GM12874 (cell line): ENCODE measurements at regions not wholly inside any gene's neighbourhood (a gene's known extent, or its start where the extent isn't known, plus 50 kb on each side); places are given as distances from the start of the nearest gene placed in this dataset.

Source experiments
- TF ChIP-seq, protein P1 (sequence below): IDR thresholded peaks from 2 replicates; pipeline ENCODE4 v1.5.1; 2011; ENCODE audit warnings: low read depth, mild to moderate bottlenecking, control low read depth, low read length, moderate library complexity; ENCODE audit not compliant: insufficient read depth

DNA sequence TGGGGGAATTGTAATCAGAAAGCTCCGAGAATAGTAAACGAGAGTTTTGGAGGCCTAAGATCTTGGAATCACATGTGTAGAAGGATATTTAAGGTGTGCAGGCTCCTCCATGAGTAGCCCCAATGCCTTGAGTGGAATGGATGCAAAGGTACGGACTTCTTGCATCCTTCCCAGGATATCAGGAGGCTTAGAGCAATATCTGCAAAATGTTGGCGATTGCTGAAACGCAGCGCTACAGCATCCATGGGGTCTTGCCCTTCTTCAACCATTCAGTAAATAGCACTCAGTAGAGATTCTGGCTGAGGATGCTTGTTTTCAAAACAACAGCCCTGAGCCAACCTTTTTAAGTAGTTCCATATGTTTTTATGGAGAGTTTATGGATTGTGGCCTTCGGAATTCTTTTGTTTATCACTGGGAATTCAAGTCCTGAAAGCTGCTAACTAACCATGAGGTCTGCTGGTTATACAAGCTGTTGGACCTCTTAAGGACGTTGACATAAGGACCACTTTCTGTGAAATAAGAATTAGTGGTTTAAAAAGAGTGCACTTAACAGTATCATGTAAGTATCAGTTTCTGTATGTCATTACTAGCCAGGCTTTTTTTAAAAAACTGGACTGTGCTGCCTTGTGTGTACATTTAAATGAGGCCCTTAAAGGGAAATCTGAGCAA, 228.8 kb upstream of the PGRMC2 start:
- TF ChIP-seq, protein P1, sequence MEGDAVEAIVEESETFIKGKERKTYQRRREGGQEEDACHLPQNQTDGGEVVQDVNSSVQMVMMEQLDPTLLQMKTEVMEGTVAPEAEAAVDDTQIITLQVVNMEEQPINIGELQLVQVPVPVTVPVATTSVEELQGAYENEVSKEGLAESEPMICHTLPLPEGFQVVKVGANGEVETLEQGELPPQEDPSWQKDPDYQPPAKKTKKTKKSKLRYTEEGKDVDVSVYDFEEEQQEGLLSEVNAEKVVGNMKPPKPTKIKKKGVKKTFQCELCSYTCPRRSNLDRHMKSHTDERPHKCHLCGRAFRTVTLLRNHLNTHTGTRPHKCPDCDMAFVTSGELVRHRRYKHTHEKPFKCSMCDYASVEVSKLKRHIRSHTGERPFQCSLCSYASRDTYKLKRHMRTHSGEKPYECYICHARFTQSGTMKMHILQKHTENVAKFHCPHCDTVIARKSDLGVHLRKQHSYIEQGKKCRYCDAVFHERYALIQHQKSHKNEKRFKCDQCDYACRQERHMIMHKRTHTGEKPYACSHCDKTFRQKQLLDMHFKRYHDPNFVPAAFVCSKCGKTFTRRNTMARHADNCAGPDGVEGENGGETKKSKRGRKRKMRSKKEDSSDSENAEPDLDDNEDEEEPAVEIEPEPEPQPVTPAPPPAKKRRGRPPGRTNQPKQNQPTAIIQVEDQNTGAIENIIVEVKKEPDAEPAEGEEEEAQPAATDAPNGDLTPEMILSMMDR: no peak

DNA sequence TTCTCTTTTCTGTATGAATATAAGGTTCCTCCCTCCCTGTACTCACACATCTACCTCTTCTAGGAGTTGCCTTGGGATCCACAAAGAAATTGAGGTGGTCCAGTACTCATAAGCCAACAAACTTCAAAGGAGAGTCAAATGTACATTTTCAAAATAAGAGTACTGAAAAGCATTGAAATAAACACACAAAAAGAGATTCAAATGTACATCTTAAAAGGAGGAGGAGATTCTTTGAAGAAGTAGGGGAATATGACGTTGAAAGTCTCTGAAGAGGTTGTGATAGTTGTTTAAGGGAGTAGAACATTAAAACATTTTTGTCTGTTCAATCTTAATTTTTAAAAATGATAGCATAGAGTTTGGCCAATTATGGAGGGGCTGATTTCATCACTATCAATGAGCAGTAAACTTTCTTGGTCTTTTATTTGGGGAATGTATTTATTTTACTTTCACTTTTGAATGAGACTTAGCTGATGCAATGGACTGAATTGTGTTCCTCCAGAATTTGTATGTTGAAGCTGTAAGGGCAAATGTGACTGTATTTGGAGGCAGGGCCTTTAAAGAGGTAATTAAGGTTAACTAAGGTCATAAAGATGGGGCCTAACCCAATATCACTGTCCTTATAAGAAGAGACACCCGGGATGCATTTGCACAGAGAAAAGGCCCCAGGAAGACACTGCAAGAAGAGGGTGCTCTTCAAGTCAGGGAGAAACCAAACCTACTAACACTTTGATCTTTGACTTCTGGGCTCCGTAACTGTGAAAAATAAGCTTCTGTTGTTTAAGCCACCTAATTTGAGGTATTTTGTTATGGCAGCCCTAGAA, 226.3 kb upstream of the PGRMC2 start:
- TF ChIP-seq, protein P1: no peak

DNA sequence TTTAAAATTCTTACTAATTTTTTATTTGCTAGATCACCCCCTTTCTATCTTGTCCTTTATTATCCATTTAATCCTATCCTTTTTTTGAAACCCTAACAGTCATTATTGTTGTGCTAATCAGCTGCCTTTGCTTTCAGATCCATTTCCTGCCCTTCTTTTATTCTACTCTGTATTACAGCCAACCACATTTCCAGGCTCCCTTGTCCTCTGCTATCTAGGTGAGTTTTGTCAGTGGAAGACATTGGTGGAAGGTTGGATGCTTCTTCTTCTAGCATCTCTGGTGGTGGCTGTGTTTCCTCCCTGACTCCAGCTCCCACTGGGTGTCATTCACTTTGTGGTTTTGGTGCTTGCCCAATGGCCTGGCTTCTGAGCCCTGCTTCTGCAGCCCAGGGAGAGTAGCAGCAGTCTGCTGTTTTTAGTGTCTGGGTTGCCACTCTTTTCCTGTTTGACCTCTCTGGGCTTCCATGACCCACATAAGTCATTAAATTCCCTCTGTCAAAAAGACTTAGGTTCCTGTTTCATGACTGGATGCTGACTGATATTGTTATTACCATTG, 225.2 kb upstream of the PGRMC2 start:
- TF ChIP-seq, protein P1: no peak

DNA sequence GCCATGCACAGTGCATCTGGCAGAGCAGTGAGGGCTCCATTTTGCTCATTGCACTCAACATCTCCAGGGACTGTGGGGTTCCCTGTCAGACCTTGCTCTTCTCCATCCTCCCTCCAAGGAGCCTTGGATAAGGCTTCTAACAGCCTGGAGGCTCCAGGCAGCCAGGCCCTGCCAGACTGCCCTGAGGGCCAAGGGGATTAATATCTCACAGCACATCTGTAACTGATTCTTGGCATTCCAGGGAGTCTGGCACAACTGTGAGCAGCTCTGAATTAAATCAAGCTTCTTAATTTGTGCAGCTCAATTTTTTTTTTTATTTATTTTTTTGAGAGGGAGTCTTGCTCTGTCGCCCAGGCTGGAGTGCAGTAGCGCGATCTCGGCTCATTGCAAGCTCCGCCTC, 224.5 kb upstream of the PGRMC2 start:
- TF ChIP-seq, protein P1: no peak

DNA sequence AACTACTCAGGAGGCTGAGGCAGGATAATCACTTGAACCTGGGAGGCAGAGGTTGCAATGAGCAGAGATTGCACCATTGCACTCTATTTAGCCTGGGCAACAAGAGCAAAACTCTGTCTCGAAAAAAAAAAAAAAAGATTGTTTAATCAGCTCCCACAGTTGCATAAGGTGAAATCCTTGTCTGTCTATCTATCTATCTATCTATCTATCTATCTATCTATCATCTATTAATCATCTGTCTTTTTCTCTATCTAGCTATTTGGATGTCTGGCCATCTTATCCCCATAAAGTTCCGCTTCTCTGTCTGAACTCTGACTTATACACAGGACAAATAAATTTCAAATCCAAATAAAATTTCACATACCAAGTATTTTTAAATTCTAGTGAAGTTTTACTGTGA, 223.2 kb upstream of the PGRMC2 start:
- TF ChIP-seq, protein P1: no peak

DNA sequence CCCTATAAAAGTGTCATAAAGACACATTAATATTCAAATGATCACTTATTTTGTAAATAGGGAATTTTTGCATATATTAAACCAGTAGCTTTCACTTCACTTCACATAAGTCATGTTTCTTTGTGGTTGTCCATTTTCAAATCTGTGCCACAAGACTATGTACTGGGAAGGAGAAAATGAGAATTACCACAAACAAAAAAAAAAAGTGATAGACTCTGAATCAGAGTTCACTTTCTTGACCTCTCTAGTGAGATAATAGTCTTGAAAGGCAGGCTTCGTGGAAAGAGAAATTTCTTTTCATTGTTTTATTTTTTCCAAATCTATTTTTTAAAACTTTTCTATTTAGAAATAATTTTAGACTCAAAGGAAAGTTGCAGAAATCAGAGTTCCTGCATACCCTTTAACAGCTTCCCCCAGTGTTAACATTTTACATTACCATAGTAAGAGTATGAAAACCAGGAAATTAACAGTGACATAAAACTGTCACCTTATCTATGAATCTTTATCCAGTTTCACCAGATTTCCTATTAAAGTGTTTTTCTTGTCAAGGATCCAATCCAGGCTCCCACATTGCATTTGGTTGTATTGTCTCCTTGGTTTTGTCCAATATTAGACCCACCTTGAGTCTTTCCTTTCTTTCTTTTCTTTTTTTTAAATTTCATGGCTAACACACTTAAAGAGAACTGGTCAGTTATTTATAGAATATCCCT, 215.4 kb upstream of the PGRMC2 start:
- TF ChIP-seq, protein P1: no peak

DNA sequence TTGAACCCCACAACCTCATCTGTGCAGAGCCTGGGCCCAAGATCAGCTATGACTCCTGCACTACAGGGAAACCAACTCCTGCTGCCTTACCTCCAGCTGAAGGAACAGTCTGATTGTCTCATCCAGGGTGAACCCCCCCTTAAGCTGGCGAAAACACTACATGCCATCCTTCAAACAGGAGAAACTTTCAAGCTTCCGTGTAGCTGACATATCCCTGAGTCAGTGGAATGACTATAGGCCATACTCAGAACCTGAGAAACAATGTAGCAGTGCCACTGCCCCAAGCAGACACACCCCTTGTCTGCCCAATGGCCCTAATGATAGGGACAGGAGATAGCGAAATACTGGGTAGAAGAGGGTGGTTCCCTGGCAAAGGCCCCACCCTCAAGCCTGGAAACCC, 213.6 kb upstream of the PGRMC2 start:
- TF ChIP-seq, protein P1: no peak
